Astrocyte of the spinal cord (primary cell): ENCODE measurements at regions not wholly inside any gene's neighbourhood (a gene's known extent, or its start where the extent isn't known, plus 50 kb on each side); places are given as distances from the start of the nearest gene placed in this dataset.

Source experiments
- DNase-seq: peaks from one replicate; pipeline ENCODE4 v3.0.0; 2011; ENCODE audit warnings: low read depth, low spot score
- H3K4me3 ChIP-seq: 2 replicates; pipeline ENCODE4 v1.5.1; 2011; ENCODE audit warnings: low read depth, mild to moderate bottlenecking, low read length, moderate library complexity
- in situ Hi-C: cut with HindIII; loops from 2 replicates; pipeline ENCODE4 v1.10.0; 2017; ENCODE audit warnings: low sequenced_read_pairs
- TF ChIP-seq, protein P1 (sequence below): IDR thresholded peaks from 2 replicates; pipeline ENCODE4 v1.5.1; 2012; ENCODE audit warnings: low read depth, mild to moderate bottlenecking, low read length, inconsistent platforms

- DNase-seq, result no peak
- TF ChIP-seq, protein P1, sequence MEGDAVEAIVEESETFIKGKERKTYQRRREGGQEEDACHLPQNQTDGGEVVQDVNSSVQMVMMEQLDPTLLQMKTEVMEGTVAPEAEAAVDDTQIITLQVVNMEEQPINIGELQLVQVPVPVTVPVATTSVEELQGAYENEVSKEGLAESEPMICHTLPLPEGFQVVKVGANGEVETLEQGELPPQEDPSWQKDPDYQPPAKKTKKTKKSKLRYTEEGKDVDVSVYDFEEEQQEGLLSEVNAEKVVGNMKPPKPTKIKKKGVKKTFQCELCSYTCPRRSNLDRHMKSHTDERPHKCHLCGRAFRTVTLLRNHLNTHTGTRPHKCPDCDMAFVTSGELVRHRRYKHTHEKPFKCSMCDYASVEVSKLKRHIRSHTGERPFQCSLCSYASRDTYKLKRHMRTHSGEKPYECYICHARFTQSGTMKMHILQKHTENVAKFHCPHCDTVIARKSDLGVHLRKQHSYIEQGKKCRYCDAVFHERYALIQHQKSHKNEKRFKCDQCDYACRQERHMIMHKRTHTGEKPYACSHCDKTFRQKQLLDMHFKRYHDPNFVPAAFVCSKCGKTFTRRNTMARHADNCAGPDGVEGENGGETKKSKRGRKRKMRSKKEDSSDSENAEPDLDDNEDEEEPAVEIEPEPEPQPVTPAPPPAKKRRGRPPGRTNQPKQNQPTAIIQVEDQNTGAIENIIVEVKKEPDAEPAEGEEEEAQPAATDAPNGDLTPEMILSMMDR, result no peak
- no peak overlapping the region for H3K4me3 ChIP-seq
- in situ Hi-C loops, result no loop called here
Observed at GRCh38 chr1:165040641-165041040, 315.9 kb downstream of the LMX1A start.

GRCh38 chr1:165039996-165040395, 316.5 kb downstream of the LMX1A start:
- in situ Hi-C loops, result no loop called here
- H3K4me3 ChIP-seq, result no peak overlapping the region
- DNase-seq, result no peak
- TF ChIP-seq, protein P1, result no peak

DNA sequence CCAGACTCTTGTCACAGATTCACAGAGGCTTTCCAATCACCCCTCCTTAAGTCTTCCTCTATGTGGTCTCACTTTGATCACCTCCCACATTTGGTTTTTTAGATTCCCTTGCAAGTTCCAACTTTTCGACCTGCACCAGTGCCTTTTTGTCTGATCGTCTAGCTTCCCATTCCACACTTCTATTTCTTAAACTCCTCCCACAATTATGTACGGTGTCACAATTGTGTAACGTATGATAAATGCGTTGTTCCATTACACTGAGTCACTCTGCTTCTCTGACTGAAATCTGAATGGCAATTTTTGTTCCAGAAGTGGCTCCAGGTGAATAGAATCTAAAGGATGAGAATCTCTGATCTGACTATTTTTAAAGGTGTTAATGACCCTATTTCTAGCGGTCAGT, 320.1 kb downstream of the LMX1A start:
- in situ Hi-C loops, result no loop called here
- TF ChIP-seq, protein P1, result no peak
- no peak for DNase-seq
- no peak overlapping the region for H3K4me3 ChIP-seq

DNA sequence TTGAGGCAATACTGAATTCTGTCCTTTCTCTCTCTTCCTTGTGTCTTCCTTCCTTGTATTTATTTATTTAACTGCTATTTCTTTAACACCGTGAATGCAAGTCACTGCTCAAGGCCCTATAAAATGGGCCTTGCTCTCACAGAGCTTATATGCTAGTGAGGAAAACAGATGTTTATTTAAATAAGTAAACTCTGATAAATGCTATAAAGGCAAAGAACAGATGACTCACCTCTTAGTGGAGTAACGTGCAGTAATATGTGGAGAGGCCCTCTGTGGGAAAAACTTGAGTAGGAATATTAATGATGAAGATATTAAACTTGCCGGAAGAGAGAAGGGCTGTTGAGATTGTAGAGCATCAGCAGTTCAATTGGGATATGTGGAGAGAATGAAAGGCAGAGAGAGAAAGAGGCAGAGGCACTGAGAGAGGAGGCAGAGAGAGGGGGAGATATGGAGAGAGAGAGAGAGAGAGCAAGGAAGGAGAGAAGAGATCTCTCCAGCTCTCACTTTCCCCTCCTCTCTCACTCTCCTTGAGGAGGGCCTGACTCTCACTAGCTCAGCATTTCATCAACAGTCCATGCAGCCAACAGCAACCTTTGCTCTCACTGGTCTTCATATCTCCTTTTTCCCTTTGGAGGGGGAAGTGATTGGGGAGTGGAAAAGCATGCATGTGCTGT, 322.2 kb downstream of the LMX1A start:
- TF ChIP-seq, protein P1, result no peak
- no peak for DNase-seq
- in situ Hi-C loops, result no loop called here
- no peak overlapping the region for H3K4me3 ChIP-seq

GRCh38 chr1:165031001-165031400, 325.5 kb downstream of the LMX1A start:
- TF ChIP-seq, protein P1, result no peak
- DNase-seq, result no peak
- H3K4me3 ChIP-seq, result no peak overlapping the region
- in situ Hi-C loops, result no loop called here

- TF ChIP-seq, protein P1, result no peak
- no peak overlapping the region for H3K4me3 ChIP-seq
- no peak for DNase-seq
- in situ Hi-C loops, result no loop called here
Observed at GRCh38 chr1:165025805-165026204, 330.7 kb downstream of the LMX1A start.
